Right lobe of liver (tissue), 4 donors: ENCODE measurements at regions not wholly inside any gene's neighbourhood (a gene's known extent, or its start where the extent isn't known, plus 50 kb on each side); places are given as distances from the start of the nearest gene placed in this dataset.

Source experiments
- CTCF ChIP-seq, 4 donors: fragments of 200-600 bp in 3 of 4; fragments of 450-650 bp in 1 of 4; IDR thresholded peaks; one replicate each; pipeline versions ENCODE4 v1.5.1 to v1.8.0; 2016 to 2022; ENCODE audit warnings: antibody characterized with exemption in 4 of 4, mild to moderate bottlenecking in 2 of 4
- POLR2A ChIP-seq: fragments of 450-650 bp; IDR thresholded peaks from one replicate; pipeline ENCODE4 v1.6.1; 2017; ENCODE audit warnings: antibody characterized with exemption, mild to moderate bottlenecking
- donor health status: DM: no; HTN: no; CAD: no.
- donor health status: DM: no; HTN: no; CAD: no.
- donor health status: DM: no; HTN: yes; CAD: no.

GRCh38 chr2:156784020-156784701, 348.0 kb downstream of the GPD2 start:
- TF ChIP-seq POLR2A (no peak), CTCF (IDR thresholded peaks at IDR 0.05) (no peak)
